C4-2B (cell line): ENCODE measurements at regions not wholly inside any gene's neighbourhood (a gene's known extent, or its start where the extent isn't known, plus 50 kb on each side); places are given as distances from the start of the nearest gene placed in this dataset.

ENCODE experiments used
- ZFX ChIP-seq: fragments of 450-650 bp; IDR thresholded peaks from 2 replicates; pipeline ENCODE4 v1.6.1; 2017
- TF ChIP-seq, protein P1 (sequence below): fragments of 450-650 bp; conservative IDR thresholded peaks from 2 replicates; pipeline ENCODE4 v1.5.1; 2017; ENCODE audit warnings: mild to moderate bottlenecking

DNA sequence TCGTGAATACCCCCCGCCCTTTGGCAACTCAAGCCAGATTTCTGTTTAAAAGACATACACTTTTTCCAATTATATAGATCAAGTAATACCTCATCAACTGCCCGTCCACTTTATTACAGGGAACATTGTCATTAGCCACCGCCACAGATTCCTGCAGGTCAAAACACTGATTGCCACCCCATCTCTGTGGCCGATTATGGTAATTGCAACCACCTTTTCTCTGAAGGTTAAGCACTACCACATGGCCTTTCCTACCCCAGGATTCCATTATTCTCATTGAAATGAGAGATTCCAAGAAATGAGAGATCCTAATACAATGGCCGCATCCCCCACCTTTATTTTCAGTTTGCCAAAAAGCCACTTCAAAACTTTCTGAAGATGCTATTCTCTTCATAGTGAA lies 478.8 kb upstream of the HSF2 start:
- TF ChIP-seq, protein P1, sequence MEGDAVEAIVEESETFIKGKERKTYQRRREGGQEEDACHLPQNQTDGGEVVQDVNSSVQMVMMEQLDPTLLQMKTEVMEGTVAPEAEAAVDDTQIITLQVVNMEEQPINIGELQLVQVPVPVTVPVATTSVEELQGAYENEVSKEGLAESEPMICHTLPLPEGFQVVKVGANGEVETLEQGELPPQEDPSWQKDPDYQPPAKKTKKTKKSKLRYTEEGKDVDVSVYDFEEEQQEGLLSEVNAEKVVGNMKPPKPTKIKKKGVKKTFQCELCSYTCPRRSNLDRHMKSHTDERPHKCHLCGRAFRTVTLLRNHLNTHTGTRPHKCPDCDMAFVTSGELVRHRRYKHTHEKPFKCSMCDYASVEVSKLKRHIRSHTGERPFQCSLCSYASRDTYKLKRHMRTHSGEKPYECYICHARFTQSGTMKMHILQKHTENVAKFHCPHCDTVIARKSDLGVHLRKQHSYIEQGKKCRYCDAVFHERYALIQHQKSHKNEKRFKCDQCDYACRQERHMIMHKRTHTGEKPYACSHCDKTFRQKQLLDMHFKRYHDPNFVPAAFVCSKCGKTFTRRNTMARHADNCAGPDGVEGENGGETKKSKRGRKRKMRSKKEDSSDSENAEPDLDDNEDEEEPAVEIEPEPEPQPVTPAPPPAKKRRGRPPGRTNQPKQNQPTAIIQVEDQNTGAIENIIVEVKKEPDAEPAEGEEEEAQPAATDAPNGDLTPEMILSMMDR: no peak
- no peak for TF ChIP-seq ZFX
